Ovary (tissue), 3 donors: ENCODE measurements at regions not wholly inside any gene's neighbourhood (a gene's known extent, or its start where the extent isn't known, plus 50 kb on each side); places are given as distances from the start of the nearest gene placed in this dataset.

Source experiments
- CTCF ChIP-seq, 3 donors: fragments of 450-650 bp in 2 of 3; fragments of 200-600 bp in 1 of 3; IDR thresholded peaks; one replicate each; pipeline versions ENCODE4 v1.5.1 to v1.8.0; 2016 to 2022; ENCODE audit warnings: antibody characterized with exemption in 3 of 3, mild to moderate bottlenecking in 1 of 3
- POLR2A ChIP-seq: fragments of 450-650 bp; IDR thresholded peaks from one replicate; pipeline ENCODE4 v1.6.1; 2017; ENCODE audit warnings: antibody characterized with exemption, mild to moderate bottlenecking, moderate library complexity
- donor health status: DM: no; HTN: no; CAD: no.

GRCh38 chr9:17865881-17866280 is 287.0 kb downstream of the SH3GL2 start:
- TF ChIP-seq CTCF (IDR thresholded peaks at IDR 0.05) (no peak), POLR2A (no peak)
